GM18498 (cell line): ENCODE measurements at regions not wholly inside any gene's neighbourhood (a gene's known extent, or its start where the extent isn't known, plus 50 kb on each side); places are given as distances from the start of the nearest gene placed in this dataset.
"Not testable (repeated sequence)": the region's sequence is repeated elsewhere in the genome, so short reads cannot be mapped to it uniquely, and the experiment has no call there.

Experiments used
- ATAC-seq: cut with Tn5 transposase; IDR thresholded peaks from one replicate; pipeline ENCODE4 v1.9.1; 2021; ENCODE audit warnings: mild to moderate bottlenecking, moderate library complexity; ENCODE audit not compliant: unreplicated experiment

GRCh38 chr2:52429171-52429570, 1338.4 kb upstream of the CHAC2 start:
- ATAC-seq = no peak

- ATAC-seq = no peak
Measured at GRCh38 chr2:52428224-52428623, 1339.4 kb upstream of the CHAC2 start.

GRCh38 chr2:52423655-52424054, 1343.9 kb upstream of the CHAC2 start:
- no peak for ATAC-seq

- ATAC-seq = no peak
Measured at GRCh38 chr2:52423111-52423510, 1344.5 kb upstream of the CHAC2 start.

- no peak for ATAC-seq
Measured at GRCh38 chr2:52416340-52416739, 1351.3 kb upstream of the CHAC2 start.

- no peak for ATAC-seq
Measured at GRCh38 chr2:52414561-52415295, 1352.9 kb upstream of the CHAC2 start.

GRCh38 chr2:52409308-52410118, 1358.1 kb upstream of the CHAC2 start:
- ATAC-seq = not testable (repeated sequence)

- no peak for ATAC-seq
Measured at GRCh38 chr2:52405980-52406379, 1361.6 kb upstream of the CHAC2 start.

- no peak for ATAC-seq
Measured at GRCh38 chr2:52404866-52405265, 1362.7 kb upstream of the CHAC2 start.

- no peak for ATAC-seq
Measured at GRCh38 chr2:52404046-52404445, 1363.6 kb upstream of the CHAC2 start.

- no peak for ATAC-seq
Measured at GRCh38 chr2:52402128-52402527, 1365.5 kb upstream of the CHAC2 start.

GRCh38 chr2:52396836-52397235, 1364.9 kb upstream of the NRXN1 start:
- ATAC-seq = no peak

GRCh38 chr2:52395912-52396311, 1364.0 kb upstream of the NRXN1 start:
- no peak for ATAC-seq

- ATAC-seq = no peak
Measured at GRCh38 chr2:52391621-52392020, 1359.7 kb upstream of the NRXN1 start.

- no peak for ATAC-seq
Measured at GRCh38 chr2:52390651-52391050, 1358.7 kb upstream of the NRXN1 start.

GRCh38 chr2:52387937-52388590, 1356.1 kb upstream of the NRXN1 start:
- ATAC-seq = no peak

- ATAC-seq = no peak
Measured at GRCh38 chr2:52386433-52387030, 1354.6 kb upstream of the NRXN1 start.

- no peak for ATAC-seq
Measured at GRCh38 chr2:52383541-52383940, 1351.6 kb upstream of the NRXN1 start.

- no peak for ATAC-seq
Measured at GRCh38 chr2:52369178-52369577, 1337.2 kb upstream of the NRXN1 start.

GRCh38 chr2:52368141-52368540, 1336.2 kb upstream of the NRXN1 start:
- no peak for ATAC-seq

GRCh38 chr2:52365946-52366345, 1334.0 kb upstream of the NRXN1 start:
- ATAC-seq = no peak
